Liver (tissue), 7 donors: ENCODE measurements at regions not wholly inside any gene's neighbourhood (a gene's known extent, or its start where the extent isn't known, plus 50 kb on each side); places are given as distances from the start of the nearest gene placed in this dataset.

ENCODE experiments used
- DNase-seq: peaks from one replicate; pipeline ENCODE4 v3.0.0-alpha.2; 2017; ENCODE audit warnings: low spot score
- H3K27ac ChIP-seq, 2 donors: one replicate each; pipeline ENCODE4 v1.7.0; 2013; ENCODE audit warnings: inconsistent platforms in 2 of 2, low read length in 2 of 2, control low read depth in 1 of 2, low read depth in 1 of 2, mild to moderate bottlenecking in 1 of 2
- H3K27me3 ChIP-seq, 4 donors: one replicate each; pipeline versions ENCODE4 v1.6.1 to v1.7.0; 2013; ENCODE audit warnings: low read length in 3 of 4, inconsistent platforms in 1 of 4, mild to moderate bottlenecking in 1 of 4, moderate library complexity in 1 of 4; ENCODE audit not compliant: control insufficient read depth in 4 of 4, insufficient read depth in 4 of 4
- H3K36me3 ChIP-seq, 4 donors: one replicate each; pipeline versions ENCODE4 v1.6.1 to v1.7.0; 2013; ENCODE audit warnings: low read length in 3 of 4, mild to moderate bottlenecking in 3 of 4, low read depth in 1 of 4, moderate library complexity in 1 of 4; ENCODE audit not compliant: control insufficient read depth in 4 of 4, insufficient read depth in 3 of 4
- H3K4me1 ChIP-seq, 4 donors: one replicate each; pipeline versions ENCODE4 v1.6.1 to v1.7.0; 2013; ENCODE audit warnings: low read length in 3 of 4, mild to moderate bottlenecking in 3 of 4, moderate library complexity in 1 of 4; ENCODE audit not compliant: control insufficient read depth in 4 of 4, insufficient read depth in 4 of 4
- H3K4me3 ChIP-seq, 3 donors: one replicate each; pipeline versions ENCODE4 v1.6.1 to v1.7.0; 2013; ENCODE audit warnings: low read length in 3 of 3, control low read depth in 1 of 3, low read depth in 1 of 3, mild to moderate bottlenecking in 1 of 3
- H3K9ac ChIP-seq, 2 donors: one replicate each; pipeline ENCODE4 v1.7.0; 2013; ENCODE audit warnings: low read length in 2 of 2, mild to moderate bottlenecking in 2 of 2, moderate library complexity in 2 of 2, control low read depth in 1 of 2, low read depth in 1 of 2
- H3K9me3 ChIP-seq, 4 donors: one replicate each; pipeline versions ENCODE4 v1.6.1 to v1.7.0; 2013; ENCODE audit warnings: low read length in 3 of 4; ENCODE audit not compliant: control insufficient read depth in 4 of 4
- EGR1 ChIP-seq, 2 donors: IDR thresholded peaks; 2 replicates each; pipeline ENCODE4 v1.6.1; 2016 to 2018; ENCODE audit warnings: antibody characterized with exemption in 2 of 2, low read depth in 2 of 2
- FOXA2 ChIP-seq: IDR thresholded peaks from 2 replicates; pipeline ENCODE4 v1.6.1; 2016; ENCODE audit warnings: antibody characterized with exemption
- GABPA ChIP-seq, 2 donors: IDR thresholded peaks in 1 of 2; conservative IDR thresholded peaks in 1 of 2; 2 replicates each; pipeline ENCODE4 v1.6.1; 2016; ENCODE audit warnings: antibody characterized with exemption in 2 of 2, mild to moderate bottlenecking in 1 of 2, moderate library complexity in 1 of 2
- HNF4A ChIP-seq, 2 donors: conservative IDR thresholded peaks; 2 replicates each; pipeline ENCODE4 v1.6.1; 2016; ENCODE audit warnings: antibody characterized with exemption in 2 of 2, mild to moderate bottlenecking in 2 of 2
- JUND ChIP-seq, 2 donors: IDR thresholded peaks; 2 replicates each; pipeline ENCODE4 v1.6.1; 2016; ENCODE audit warnings: antibody characterized with exemption in 2 of 2
- MAX ChIP-seq: IDR thresholded peaks from 2 replicates; pipeline ENCODE4 v1.6.1; 2016; ENCODE audit warnings: antibody characterized with exemption
- NR2F2 ChIP-seq: IDR thresholded peaks from 2 replicates; pipeline ENCODE4 v1.6.1; 2016; ENCODE audit warnings: antibody characterized with exemption
- RAD21 ChIP-seq, 2 donors: IDR thresholded peaks; 2 replicates each; pipeline ENCODE4 v1.6.1; 2016; ENCODE audit warnings: antibody characterized with exemption in 2 of 2, mild to moderate bottlenecking in 2 of 2
- RXRA ChIP-seq, 2 donors: IDR thresholded peaks; 2 replicates each; pipeline ENCODE4 v1.6.1; 2017 to 2018; ENCODE audit warnings: antibody characterized with exemption in 2 of 2, mild to moderate bottlenecking in 1 of 2
- SP1 ChIP-seq: IDR thresholded peaks from 2 replicates; pipeline ENCODE4 v1.6.1; 2018; ENCODE audit warnings: antibody characterized with exemption, mild to moderate bottlenecking
- TAF1 ChIP-seq: conservative IDR thresholded peaks from 2 replicates; pipeline ENCODE4 v1.6.1; 2016; ENCODE audit warnings: antibody characterized with exemption, mild to moderate bottlenecking
- YY1 ChIP-seq: IDR thresholded peaks from 2 replicates; pipeline ENCODE4 v1.6.1; 2016; ENCODE audit warnings: antibody characterized with exemption, mild to moderate bottlenecking
- WGBS: extraction: QIAGEN DNeasy Blood & Tissue Kit; methylation state at CpG from one replicate; pipeline ENCODE4 v1.1.7; 2013; 5-methylcytosine and 5-hydroxymethylcytosine counted together
- TF ChIP-seq, protein P1 (sequence below): IDR thresholded peaks from 2 replicates; pipeline ENCODE4 v1.6.1; 2016; ENCODE audit warnings: antibody characterized with exemption, mild to moderate bottlenecking
- TF ChIP-seq, protein P2 (sequence below): IDR thresholded peaks from 2 replicates; pipeline ENCODE4 v1.6.1; 2016; ENCODE audit warnings: antibody characterized with exemption
- TF ChIP-seq, protein P3 (sequence below): IDR thresholded peaks from 2 replicates; pipeline ENCODE4 v1.6.1; 2016; ENCODE audit warnings: antibody characterized with exemption
- donor health status: healthy.
- donor health status: healthy.
- donor health status: healthy.
- donor health status: healthy.

DNA sequence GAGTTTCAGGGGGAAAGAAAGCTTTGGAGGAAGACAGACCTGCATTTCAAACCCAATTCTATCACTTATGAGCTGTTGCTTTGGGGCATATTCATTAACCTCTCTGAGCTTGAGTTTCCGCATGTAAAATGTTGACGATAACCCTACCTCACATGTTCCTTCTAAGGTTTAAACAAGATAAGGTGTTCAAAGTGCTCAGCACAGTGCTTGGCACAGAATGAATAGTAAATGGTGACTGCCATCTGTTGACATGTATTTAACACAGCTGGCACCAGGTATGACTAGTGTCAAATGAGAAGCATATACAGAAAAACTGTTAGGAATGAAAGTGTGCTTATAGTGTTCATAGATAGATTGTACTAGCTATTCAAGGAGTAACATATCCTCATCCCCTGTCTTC lies 155.5 kb downstream of the PTGER3 start:
- Histone ChIP-seq H3K9me3 (no peaks in the 10 kb centered on the region), H3K4me3 (no peak overlapping the region), H3K4me1 (no peaks in the 10 kb centered on the region), H3K9ac (no peak overlapping the region), H3K27me3 (peaks cover 0 to 7% (median 1%) of the 10 kb centered on the region in 4 donors), H3K27ac (no peak overlapping the region), H3K36me3 (no peaks in the 10 kb centered on the region)
- no peak for DNase-seq
- WGBS: 92% methylated on average over 2 of the region's 2 CpGs
- TF ChIP-seq GABPA (IDR thresholded peaks at IDR 0.05 in 1 of 2, conservative IDR thresholded peaks at IDR 0.05 in 1 of 2) (no peak), FOXA2 (no peak), HNF4A (conservative IDR thresholded peaks at IDR 0.05) (no peak), NR2F2 (no peak), EGR1 (IDR thresholded peaks at IDR 0.05; ENCODE audit: low read depth in 2 of 2) (no peak), YY1 (no peak), RXRA (IDR thresholded peaks at IDR 0.05) (no peak), JUND (IDR thresholded peaks at IDR 0.05) (no peak), TAF1 (no peak)
- TF ChIP-seq, protein P1, sequence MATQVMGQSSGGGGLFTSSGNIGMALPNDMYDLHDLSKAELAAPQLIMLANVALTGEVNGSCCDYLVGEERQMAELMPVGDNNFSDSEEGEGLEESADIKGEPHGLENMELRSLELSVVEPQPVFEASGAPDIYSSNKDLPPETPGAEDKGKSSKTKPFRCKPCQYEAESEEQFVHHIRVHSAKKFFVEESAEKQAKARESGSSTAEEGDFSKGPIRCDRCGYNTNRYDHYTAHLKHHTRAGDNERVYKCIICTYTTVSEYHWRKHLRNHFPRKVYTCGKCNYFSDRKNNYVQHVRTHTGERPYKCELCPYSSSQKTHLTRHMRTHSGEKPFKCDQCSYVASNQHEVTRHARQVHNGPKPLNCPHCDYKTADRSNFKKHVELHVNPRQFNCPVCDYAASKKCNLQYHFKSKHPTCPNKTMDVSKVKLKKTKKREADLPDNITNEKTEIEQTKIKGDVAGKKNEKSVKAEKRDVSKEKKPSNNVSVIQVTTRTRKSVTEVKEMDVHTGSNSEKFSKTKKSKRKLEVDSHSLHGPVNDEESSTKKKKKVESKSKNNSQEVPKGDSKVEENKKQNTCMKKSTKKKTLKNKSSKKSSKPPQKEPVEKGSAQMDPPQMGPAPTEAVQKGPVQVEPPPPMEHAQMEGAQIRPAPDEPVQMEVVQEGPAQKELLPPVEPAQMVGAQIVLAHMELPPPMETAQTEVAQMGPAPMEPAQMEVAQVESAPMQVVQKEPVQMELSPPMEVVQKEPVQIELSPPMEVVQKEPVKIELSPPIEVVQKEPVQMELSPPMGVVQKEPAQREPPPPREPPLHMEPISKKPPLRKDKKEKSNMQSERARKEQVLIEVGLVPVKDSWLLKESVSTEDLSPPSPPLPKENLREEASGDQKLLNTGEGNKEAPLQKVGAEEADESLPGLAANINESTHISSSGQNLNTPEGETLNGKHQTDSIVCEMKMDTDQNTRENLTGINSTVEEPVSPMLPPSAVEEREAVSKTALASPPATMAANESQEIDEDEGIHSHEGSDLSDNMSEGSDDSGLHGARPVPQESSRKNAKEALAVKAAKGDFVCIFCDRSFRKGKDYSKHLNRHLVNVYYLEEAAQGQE: no peak
- TF ChIP-seq, protein P2, sequence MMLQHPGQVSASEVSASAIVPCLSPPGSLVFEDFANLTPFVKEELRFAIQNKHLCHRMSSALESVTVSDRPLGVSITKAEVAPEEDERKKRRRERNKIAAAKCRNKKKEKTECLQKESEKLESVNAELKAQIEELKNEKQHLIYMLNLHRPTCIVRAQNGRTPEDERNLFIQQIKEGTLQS: no peak

GRCh38 chr1:70892930-70893329 lies 154.7 kb downstream of the PTGER3 start:
- TF ChIP-seq RAD21 (IDR thresholded peaks at IDR 0.05) (no peak), RXRA (IDR thresholded peaks at IDR 0.05) (no peak), YY1 (no peak), GABPA (IDR thresholded peaks at IDR 0.05 in 1 of 2, conservative IDR thresholded peaks at IDR 0.05 in 1 of 2) (no peak), EGR1 (IDR thresholded peaks at IDR 0.05; ENCODE audit: low read depth in 2 of 2) (no peak), SP1 (no peak), TAF1 (no peak), MAX (no peak)
- TF ChIP-seq, protein P3, sequence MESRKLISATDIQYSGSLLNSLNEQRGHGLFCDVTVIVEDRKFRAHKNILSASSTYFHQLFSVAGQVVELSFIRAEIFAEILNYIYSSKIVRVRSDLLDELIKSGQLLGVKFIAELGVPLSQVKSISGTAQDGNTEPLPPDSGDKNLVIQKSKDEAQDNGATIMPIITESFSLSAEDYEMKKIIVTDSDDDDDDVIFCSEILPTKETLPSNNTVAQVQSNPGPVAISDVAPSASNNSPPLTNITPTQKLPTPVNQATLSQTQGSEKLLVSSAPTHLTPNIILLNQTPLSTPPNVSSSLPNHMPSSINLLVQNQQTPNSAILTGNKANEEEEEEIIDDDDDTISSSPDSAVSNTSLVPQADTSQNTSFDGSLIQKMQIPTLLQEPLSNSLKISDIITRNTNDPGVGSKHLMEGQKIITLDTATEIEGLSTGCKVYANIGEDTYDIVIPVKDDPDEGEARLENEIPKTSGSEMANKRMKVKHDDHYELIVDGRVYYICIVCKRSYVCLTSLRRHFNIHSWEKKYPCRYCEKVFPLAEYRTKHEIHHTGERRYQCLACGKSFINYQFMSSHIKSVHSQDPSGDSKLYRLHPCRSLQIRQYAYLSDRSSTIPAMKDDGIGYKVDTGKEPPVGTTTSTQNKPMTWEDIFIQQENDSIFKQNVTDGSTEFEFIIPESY: no peak
- TF ChIP-seq, protein P1: no peak
- H3K36me3 ChIP-seq: no peaks in the 10 kb centered on the region
- no peaks in the 10 kb centered on the region for H3K9me3 ChIP-seq
- no peak overlapping the region for H3K4me3 ChIP-seq
- H3K27me3 ChIP-seq: peaks cover 0 to 8% (median 0%) of the 10 kb centered on the region in 4 donors
- WGBS: 1% methylated on average over 1 of the region's 1 CpG
- DNase-seq: no peak
- no peak overlapping the region for H3K27ac ChIP-seq
- no peaks in the 10 kb centered on the region for H3K4me1 ChIP-seq
- no peak overlapping the region for H3K9ac ChIP-seq
